GM19035 (cell line): ENCODE measurements at regions not wholly inside any gene's neighbourhood (a gene's known extent, or its start where the extent isn't known, plus 50 kb on each side); places are given as distances from the start of the nearest gene placed in this dataset.
"Not testable (repeated sequence)": the region's sequence is repeated elsewhere in the genome, so short reads cannot be mapped to it uniquely, and the experiment has no call there.

ENCODE experiments used
- ATAC-seq: cut with Tn5 transposase; IDR thresholded peaks from one replicate; pipeline ENCODE4 v1.9.1; 2021; ENCODE audit not compliant: unreplicated experiment

GRCh38 chr10:4639960-4640359 lies 186.0 kb upstream of the AKR1E2 start:
- ATAC-seq, result no peak

DNA sequence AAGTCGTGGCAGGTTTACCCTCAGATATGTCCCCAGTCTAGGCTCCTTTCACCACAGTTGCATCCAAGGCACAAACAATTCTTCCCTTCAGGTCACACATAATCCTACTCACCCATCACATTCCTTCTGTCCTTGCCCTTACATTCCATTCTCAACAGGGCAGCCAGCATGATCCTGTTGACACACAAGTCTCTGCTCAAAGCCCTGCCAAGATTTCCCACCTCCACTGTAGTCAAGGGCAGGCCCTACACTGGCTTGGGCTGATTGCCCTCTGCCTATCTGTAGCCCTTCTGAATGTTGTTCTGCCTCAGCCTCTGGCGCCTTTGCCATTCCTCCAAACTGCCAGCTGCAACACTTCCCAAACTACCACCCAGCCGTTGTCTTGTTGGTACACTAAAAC lies 187.9 kb upstream of the AKR1E2 start:
- no peak for ATAC-seq

- ATAC-seq, result no peak
Observed at GRCh38 chr10:4637657-4638056, 188.3 kb upstream of the AKR1E2 start.

DNA sequence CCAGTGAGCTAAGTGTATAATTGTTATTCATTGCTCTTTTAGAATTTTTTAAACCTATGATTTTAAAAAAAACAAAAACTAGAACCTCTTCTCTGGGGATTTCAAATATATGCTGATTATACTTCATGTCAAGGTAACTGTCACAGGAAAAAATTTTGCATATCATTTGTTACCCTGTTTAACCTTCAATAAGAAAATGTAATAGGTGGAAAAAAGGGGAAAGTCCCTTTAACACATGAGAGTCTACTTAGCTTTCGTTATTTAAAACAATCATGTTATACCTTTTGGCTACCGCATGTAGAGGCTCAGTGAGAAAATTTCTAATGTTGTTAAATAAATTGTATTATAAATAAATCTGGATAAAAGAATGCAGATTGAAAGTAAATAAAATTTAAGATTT lies 190.1 kb upstream of the AKR1E2 start:
- ATAC-seq, result no peak

DNA sequence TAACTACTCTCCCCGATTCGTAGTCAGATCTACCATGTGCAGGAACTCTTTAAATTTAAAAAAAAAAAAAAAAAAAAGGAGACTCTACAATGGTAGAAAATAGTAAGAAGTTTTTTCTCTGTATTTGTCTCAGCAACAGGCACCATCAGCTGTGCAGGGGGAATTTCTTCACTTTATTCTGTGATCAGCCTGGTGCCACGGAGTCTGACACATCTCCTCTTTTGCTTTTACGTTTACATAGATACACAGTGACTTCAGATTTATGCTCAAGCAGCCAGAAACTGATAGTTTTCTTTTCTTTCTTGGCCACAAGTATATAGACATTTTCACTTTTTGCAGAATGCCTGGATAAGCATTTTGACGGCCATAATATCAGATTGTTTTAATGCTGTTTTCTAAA lies 190.6 kb upstream of the AKR1E2 start:
- ATAC-seq, result no peak

DNA sequence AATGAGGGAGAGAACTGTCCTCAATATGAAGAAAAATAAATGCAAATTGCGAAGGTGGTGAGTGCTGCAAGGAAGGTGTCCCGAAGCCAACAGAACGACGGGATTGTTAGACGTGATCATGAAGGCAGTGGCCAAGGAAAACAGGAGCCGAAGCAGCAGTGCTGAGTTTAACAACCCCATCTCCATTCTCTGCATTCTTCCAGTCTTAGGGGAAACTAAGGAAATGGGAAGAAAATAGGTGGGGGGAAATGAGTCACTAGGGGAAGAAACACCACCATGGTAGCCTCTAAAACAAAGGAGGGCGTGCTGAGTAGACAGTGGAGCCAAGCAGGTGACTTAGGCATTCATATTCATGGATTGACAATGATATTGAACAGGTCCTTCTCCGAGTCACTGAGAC lies 192.2 kb upstream of the AKR1E2 start:
- ATAC-seq, result no peak

GRCh38 chr10:4633186-4633585 lies 192.8 kb upstream of the AKR1E2 start:
- ATAC-seq, result no peak

- no peak for ATAC-seq
Observed at GRCh38 chr10:4632757-4633156, 193.2 kb upstream of the AKR1E2 start.

DNA sequence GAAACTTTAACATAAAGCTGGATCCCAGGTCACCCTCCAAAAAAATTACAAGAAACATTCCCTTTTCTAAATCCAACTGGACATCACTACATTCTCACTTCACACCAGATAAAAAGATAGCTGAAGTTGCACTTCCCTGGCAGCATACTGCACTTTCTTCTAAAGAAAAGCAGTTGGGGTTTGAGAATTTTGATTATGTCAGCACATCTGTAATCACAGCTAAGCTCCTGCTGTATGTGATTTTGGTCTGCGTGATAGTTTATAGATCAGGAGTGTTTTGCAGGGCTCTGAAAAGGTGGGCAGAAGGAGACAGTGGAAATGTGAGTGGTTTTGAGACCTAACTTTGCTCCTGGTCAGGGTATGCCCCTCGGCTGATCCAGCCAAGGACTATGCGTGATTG lies 199.1 kb upstream of the AKR1E2 start:
- ATAC-seq, result no peak

GRCh38 chr10:4623757-4624420 lies 202.1 kb upstream of the AKR1E2 start:
- ATAC-seq, result no peak

DNA sequence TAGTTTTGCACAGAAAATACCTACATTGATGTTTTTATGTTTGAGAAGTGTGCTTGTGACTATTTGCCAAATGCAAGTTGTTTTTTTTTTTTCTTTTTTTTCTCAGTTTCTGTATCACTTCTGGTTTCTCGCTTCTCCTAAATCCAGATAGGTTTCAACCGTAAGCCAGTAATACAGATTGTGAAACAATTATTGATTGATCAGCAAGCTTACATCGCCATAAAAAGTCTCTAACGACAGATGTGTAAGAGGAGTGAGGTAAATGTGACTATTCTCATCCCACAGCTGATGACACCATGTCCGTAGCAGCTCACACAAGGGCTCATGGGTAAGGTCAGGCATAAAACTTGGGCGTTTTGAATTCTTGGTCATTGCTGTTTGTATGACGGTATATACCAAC lies 202.8 kb upstream of the AKR1E2 start:
- ATAC-seq, result no peak

DNA sequence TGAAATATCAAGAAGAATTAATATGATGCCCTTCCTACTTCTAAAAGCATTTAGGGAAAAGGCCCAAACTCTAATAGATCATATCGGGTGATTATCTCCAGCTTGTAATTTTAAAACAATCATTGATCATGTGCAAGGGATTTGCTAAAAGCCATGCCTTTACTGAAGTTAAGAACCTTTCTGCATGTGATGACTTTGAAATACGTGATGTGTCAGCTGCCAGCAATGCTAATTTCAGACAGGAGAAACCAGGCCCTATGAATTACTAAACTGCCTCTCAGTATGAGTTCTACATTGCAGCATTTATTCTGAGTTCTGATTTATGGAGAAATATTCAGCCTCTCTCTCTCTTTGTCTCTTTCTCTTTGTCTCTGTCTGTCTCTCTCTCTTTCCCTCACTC lies 203.6 kb upstream of the AKR1E2 start:
- ATAC-seq, result no peak

DNA sequence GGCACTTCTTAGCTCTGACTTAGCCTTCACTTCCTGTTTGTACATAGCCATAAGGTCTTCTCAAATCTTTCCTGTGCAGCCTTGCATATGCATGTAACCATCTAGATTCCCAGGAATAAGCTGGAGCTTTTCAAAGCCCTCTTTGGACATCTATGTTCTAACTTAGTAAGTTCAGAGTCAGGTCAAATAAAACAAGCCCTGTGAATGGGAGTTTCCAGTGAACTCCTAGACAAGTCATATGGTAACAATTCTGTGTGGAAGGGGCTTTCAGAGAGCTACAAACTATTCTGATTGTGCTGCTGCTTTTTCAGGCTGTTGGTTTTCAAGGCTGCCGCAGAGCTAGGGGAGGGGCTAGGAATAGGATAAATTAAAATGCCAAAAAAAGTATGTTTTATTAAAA lies 208.4 kb upstream of the AKR1E2 start:
- ATAC-seq, result no peak

- ATAC-seq, result no peak
Observed at GRCh38 chr10:4615042-4615441, 211.0 kb upstream of the AKR1E2 start.

DNA sequence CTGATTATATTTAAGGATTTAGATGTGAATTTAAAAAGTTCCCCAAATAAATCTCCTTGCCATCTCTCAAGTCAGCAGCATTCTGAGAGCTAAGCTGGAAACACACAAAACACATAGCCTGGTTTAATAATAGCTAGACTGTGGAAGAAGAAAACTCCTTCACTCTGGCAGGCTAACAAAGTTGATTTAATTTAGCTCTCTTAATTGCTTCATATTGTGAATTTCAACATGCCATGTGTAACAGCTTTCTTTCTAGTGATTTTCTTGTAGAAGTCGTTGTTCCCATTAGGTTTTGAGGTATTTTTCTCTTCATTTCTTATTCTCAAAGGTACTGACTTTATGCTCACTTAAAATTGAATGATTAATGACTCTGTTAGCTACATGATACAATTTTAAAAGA lies 216.8 kb upstream of the AKR1E2 start:
- no peak for ATAC-seq

- ATAC-seq, result no peak
Observed at GRCh38 chr10:4607681-4608080, 218.3 kb upstream of the AKR1E2 start.

DNA sequence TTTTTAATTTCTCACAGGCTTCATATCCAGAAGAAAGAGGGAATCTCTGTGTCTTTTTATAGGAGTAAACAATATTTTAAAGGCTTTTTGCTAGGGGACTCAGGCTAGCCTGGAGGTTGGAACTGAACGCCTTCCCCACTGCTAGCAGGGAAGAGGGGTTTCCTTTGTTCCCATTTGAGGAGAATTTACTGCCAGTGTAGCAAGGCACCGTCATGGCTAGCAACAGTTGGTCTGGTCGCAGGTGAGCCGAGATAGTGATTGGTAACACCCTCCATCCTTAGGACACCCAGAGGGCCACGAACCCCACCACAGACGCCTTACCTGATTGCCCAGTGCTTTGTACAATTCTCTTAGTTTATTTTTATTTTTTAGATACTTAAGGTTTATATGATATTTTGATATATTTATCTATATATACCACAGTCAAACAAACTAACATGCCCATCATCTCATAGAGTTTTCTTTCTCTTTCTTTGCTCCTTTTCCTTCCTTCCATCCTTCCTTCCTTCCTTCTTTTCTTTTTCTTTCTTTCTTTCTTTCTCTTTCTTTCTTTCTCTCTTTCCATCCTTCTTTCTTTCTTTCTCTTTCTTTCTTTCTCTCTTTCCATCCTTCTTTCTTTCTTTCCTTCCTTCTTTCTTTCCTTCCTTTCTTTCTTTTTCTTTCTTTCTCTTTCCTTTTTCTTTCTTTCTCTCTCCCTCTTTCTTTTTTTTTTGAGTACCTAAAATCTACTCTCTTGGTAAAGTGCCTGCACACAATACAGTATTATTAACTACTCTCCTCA lies 219.0 kb upstream of the AKR1E2 start:
- ATAC-seq, result no peak

DNA sequence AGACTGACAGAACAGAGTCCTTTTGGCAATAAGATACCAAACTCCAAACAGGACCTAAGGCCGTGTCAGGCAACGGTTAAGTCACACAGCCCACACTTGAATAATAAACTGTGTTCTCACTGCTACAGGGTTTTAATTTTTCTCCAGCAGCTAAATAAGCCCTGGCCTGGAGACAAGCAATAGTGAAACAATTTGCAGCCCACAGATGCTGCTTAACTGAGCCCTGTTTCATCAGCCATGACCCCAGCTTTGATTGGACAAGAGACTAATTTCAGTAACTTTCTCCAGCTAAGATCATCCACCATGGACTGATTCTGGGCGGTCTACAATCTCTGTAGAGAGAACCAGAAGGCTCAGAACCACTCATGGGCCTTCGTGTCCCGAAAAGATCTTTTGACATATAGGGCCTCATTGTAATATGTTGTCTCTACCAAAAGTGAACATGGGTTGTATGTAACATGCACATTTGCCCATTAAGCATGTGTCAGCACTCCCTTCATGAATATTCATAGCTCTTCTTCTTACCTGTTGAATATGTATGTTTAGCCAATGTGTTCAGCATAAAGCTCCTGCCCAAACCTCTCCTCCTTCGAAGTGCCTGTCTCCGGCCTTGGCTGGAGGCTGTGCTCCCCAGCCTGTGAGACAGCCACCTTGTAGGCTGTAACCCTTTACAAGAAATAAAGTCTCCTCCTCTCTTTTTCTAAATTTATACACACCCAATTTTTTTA lies 223.1 kb upstream of the AKR1E2 start:
- no peak for ATAC-seq

GRCh38 chr10:4599471-4599870 lies 226.5 kb upstream of the AKR1E2 start:
- no peak for ATAC-seq

DNA sequence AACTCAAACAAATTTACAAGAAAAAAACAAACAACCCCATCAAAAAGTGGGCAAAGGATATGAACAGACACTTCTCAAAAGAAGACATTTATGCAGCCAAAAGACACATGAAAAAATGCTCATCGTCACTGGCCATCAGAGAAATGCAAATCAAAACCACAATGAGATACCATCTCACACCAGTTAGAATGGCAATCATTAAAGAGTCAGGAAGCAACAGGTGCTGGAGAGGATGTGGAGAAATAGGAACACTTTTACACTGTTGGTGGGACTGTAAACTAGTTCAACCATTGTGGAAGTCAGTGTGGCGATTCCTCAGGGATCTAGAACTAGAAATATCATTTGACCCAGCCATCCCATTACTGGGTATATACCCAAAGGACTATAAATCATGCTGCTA lies 228.1 kb upstream of the AKR1E2 start:
- ATAC-seq, result not testable (repeated sequence)

- no peak for ATAC-seq
Observed at GRCh38 chr10:4596951-4597350, 229.1 kb upstream of the AKR1E2 start.

DNA sequence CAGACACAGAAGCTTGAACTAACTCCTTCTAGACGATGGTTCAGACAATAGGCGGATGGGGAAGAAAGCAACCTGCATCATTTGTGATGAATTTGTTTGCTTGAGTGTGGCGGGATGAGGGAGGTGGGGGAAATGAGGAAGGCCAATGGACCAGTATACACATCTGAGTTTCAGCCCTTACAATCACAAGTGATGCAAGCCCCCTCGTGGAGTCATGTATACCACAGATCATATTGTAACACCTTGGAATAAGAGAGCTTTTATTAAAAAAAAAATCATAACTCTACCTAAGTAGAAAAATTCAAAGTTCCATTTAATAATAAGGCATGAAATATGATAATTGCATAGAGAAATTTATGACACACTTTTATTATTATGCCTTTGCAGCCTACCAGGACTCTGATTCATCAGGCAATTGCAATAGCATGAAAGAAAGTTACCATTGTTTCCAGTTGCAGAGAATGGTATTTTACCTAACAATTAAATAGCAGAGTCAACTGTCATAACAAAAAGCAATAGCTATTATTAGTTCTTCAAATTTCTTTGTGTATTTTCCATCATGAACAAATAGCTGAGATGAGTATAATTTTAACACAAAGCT lies 230.2 kb upstream of the AKR1E2 start:
- no peak for ATAC-seq
